ENCODE measurements at regions not wholly inside any gene's neighbourhood (a gene's known extent, or its start where the extent isn't known, plus 50 kb on each side); places are given as distances from the start of the nearest gene placed in this dataset.

- no peak overlapping the region for H3K27ac ChIP-seq
- TF ChIP-seq, protein P1, sequence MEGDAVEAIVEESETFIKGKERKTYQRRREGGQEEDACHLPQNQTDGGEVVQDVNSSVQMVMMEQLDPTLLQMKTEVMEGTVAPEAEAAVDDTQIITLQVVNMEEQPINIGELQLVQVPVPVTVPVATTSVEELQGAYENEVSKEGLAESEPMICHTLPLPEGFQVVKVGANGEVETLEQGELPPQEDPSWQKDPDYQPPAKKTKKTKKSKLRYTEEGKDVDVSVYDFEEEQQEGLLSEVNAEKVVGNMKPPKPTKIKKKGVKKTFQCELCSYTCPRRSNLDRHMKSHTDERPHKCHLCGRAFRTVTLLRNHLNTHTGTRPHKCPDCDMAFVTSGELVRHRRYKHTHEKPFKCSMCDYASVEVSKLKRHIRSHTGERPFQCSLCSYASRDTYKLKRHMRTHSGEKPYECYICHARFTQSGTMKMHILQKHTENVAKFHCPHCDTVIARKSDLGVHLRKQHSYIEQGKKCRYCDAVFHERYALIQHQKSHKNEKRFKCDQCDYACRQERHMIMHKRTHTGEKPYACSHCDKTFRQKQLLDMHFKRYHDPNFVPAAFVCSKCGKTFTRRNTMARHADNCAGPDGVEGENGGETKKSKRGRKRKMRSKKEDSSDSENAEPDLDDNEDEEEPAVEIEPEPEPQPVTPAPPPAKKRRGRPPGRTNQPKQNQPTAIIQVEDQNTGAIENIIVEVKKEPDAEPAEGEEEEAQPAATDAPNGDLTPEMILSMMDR (conservative IDR thresholded peaks at IDR 0.05): no peak
Measured at GRCh38 chr5:125275725-125276090, 529.3 kb upstream of the ZNF608 start.

DNA sequence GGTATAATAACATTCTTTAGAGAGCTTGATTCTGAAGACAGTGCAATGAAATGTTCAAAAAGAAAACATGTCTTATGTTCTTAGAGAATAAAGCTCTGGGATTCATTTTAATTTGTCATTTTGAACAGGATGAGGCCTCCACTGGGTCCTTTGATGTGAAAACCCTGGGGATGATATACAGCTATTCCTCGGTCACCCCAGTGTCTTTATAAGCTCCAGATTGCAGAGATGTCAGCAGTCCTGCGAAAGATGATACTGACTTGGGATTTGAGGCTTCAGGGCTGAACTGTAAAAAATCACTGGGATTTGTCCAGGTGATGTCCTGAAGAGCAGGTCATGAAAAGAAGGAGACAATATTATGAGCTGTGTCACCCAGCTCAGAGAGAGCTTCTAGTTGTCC, 529.7 kb upstream of the ZNF608 start:
- H3K27ac ChIP-seq: no peak overlapping the region
- TF ChIP-seq, protein P1 (conservative IDR thresholded peaks at IDR 0.05): no peak

GRCh38 chr5:125277494-125278154, 531.2 kb upstream of the ZNF608 start:
- H3K27ac ChIP-seq: no peak overlapping the region

DNA sequence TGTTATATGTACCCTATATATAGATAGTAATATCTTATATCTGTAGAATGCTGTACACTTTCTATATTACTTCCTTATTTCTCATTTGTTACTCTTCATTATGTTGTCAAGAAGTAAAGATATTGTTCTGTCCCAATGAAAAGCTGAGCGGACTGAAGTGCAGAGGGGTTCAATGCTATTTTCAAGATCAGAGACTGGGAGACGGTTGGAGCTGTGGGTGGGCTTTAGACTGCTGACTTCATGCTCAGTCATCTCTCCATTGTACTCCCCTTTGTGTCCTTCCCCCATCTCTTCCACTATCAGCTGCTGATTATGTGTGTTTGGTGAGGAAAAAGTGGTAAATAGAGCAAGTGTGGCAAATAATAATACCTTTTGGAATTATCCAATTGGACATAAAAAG, 532.3 kb upstream of the ZNF608 start:
- H3K27ac ChIP-seq: no peak overlapping the region
- TF ChIP-seq, protein P1 (conservative IDR thresholded peaks at IDR 0.05): no peak

More at GRCh38 chr5:125277494-125278154, 531.2 kb upstream of the ZNF608 start:
- TF ChIP-seq, protein P1 (conservative IDR thresholded peaks at IDR 0.05): no peak

GRCh38 chr5:125281667-125282066, 535.2 kb upstream of the ZNF608 start:
- H3K27ac ChIP-seq: no peak overlapping the region
- TF ChIP-seq, protein P1 (conservative IDR thresholded peaks at IDR 0.05): no peak

GRCh38 chr5:125283372-125283771, 536.9 kb upstream of the ZNF608 start:
- TF ChIP-seq, protein P1 (conservative IDR thresholded peaks at IDR 0.05): no peak
- H3K27ac ChIP-seq: no peak overlapping the region

DNA sequence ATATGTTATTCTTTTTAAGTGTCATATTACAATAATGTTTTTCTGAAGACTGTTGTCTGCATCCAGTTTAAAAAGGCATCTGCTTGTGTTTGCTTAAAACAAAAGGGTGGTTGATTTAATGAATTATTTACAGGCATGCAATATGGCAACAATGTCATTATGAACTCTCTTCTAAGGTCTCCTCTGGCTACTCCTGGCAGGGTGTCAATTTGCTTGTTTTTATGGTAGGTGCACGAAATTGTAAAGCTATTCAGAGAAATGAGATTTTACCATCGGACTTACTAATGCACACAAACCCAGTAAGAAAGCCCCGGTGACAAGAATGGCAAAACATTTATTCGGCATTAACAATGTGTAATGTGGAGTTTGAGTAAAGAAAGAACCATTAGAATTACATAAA, 539.8 kb upstream of the ZNF608 start:
- TF ChIP-seq, protein P1 (conservative IDR thresholded peaks at IDR 0.05): no peak
- no peak overlapping the region for H3K27ac ChIP-seq

All from VCaP (cell line).